ENCODE measurements at regions not wholly inside any gene's neighbourhood (a gene's known extent, or its start where the extent isn't known, plus 50 kb on each side); places are given as distances from the start of the nearest gene placed in this dataset.

DNA sequence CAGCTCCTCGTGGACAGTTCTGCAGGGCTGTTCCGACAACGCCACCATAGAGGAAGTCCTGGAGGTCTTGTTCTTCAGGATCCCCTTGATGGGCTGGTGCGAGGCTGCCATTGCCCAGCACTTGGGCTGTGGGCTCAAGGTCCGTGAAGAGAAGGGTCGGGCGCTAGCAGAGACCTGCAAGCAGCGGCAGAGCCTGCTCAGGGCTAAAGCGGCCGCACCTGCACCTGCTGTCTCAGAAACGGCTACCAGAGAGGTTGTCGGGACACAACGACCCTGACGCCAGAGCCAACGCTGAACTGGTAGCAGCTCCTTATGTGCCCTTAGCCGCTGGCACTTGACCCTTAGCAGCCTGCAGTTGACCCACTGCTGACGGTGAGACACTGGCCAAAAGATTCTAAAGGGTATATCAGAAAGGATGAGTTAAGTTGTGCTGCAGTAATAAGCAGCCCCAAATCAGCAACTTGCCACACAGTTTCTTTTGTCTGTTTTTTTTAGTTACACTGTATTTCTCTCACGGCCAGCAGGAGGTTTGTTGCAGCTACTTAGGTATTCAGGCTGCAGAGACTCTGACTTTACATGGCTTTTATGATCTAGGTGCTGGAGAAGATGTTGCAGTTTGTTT is 55.5 kb upstream of the ST6GAL2 start:
- Histone ChIP-seq H2AFZ (no peak overlapping the region), H4K20me1 (ENCODE audit: insufficient read depth) (no peaks in the 10 kb centered on the region), H3K4me1 (replicated peaks; ENCODE audit: insufficient read depth) (no peaks in the 10 kb centered on the region), H3F3A (ENCODE audit: insufficient read depth, low read depth) (no peaks in the 10 kb centered on the region), H3K4me3 (no peak overlapping the region), H3K79me2 (ENCODE audit: low read depth) (no peaks in the 10 kb centered on the region), H3K27me3 (ENCODE audit: insufficient read depth, low read depth) (peaks cover 35% of the 10 kb centered on the region), H3K9me2 (ENCODE audit: insufficient read depth) (no peaks in the 10 kb centered on the region), H3K27ac (no peak overlapping the region), H3K4me2 (no peak overlapping the region), H3K36me3 (ENCODE audit: low read depth) (no peaks in the 10 kb centered on the region), H3K9me3 (ENCODE audit: insufficient read depth, low read depth) (no peaks in the 10 kb centered on the region)
- no peak for DNase-seq
- TF ChIP-seq, protein P1, sequence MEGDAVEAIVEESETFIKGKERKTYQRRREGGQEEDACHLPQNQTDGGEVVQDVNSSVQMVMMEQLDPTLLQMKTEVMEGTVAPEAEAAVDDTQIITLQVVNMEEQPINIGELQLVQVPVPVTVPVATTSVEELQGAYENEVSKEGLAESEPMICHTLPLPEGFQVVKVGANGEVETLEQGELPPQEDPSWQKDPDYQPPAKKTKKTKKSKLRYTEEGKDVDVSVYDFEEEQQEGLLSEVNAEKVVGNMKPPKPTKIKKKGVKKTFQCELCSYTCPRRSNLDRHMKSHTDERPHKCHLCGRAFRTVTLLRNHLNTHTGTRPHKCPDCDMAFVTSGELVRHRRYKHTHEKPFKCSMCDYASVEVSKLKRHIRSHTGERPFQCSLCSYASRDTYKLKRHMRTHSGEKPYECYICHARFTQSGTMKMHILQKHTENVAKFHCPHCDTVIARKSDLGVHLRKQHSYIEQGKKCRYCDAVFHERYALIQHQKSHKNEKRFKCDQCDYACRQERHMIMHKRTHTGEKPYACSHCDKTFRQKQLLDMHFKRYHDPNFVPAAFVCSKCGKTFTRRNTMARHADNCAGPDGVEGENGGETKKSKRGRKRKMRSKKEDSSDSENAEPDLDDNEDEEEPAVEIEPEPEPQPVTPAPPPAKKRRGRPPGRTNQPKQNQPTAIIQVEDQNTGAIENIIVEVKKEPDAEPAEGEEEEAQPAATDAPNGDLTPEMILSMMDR (conservative IDR thresholded peaks at IDR 0.05), result no peak
- no peak for TF ChIP-seq EZH2 (IDR thresholded peaks at IDR 0.05; ENCODE audit: low read depth)
- ChIA-PET CTCF (no interaction called here), POLR2A (ENCODE audit: unreplicated experiment) (no interaction called here)
- intact Hi-C loops (cut with micrococcal nuclease; ENCODE audit: unreplicated experiment), result no loop called here
- no TSS peak for BruUV-seq (replicated peaks)

DNA sequence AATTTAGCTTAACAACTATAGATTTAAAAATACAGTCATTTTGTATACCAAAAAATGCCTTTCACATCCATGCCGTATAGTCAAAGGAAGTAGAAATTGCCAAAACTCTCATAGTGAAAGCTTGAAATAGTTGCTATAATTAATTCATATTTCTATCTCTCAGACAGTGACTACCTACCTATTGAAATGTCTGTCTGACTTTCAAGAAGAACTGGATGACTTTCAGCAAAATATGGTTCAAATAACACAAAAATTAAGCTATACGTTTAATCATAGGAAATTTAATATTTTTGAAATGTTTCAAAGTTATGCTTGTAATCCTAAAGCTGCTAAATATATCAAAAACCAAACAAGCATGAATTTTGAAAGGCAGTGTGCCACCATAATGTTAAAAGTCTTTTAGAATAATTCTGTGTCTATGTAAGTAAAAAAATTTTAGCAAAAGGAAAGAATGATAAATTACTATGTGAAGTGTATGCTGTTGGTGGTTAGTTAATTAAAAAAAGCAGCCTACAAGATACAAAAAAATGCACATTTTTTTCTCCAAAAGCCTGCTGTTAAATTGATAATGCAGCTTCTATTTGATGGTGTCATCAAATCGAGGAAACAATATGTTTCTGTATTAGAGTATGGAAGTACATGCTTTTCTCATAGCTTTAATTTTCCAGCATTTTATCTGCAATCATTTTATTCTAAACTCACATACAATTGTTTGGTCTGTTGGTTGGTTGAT is 57.7 kb upstream of the ST6GAL2 start:
- no peaks in the 10 kb centered on the region for H3F3A ChIP-seq (ENCODE audit: insufficient read depth, low read depth)
- BruUV-seq (replicated peaks), result no TSS peak
- ChIA-PET POLR2A (ENCODE audit: unreplicated experiment) (no interaction called here), CTCF (no interaction called here)
- peaks cover 35% of the 10 kb centered on the region for H3K27me3 ChIP-seq (ENCODE audit: insufficient read depth, low read depth)
- H2AFZ ChIP-seq, result no peak overlapping the region
- H3K4me1 ChIP-seq (replicated peaks; ENCODE audit: insufficient read depth), result no peaks in the 10 kb centered on the region
- no peak overlapping the region for H3K4me2 ChIP-seq
- intact Hi-C loops (cut with micrococcal nuclease; ENCODE audit: unreplicated experiment), result no loop called here
- H3K27ac ChIP-seq, result no peak overlapping the region
- H3K9me2 ChIP-seq (ENCODE audit: insufficient read depth), result no peaks in the 10 kb centered on the region
- no peak for DNase-seq
- TF ChIP-seq EZH2 (IDR thresholded peaks at IDR 0.05; ENCODE audit: low read depth), result no peak
- TF ChIP-seq, protein P1 (conservative IDR thresholded peaks at IDR 0.05), result no peak
- H3K36me3 ChIP-seq (ENCODE audit: low read depth), result no peaks in the 10 kb centered on the region
- no peaks in the 10 kb centered on the region for H4K20me1 ChIP-seq (ENCODE audit: insufficient read depth)
- no peaks in the 10 kb centered on the region for H3K79me2 ChIP-seq (ENCODE audit: low read depth)
- no peaks in the 10 kb centered on the region for H3K9me3 ChIP-seq (ENCODE audit: insufficient read depth, low read depth)
- H3K4me3 ChIP-seq, result no peak overlapping the region

DNA sequence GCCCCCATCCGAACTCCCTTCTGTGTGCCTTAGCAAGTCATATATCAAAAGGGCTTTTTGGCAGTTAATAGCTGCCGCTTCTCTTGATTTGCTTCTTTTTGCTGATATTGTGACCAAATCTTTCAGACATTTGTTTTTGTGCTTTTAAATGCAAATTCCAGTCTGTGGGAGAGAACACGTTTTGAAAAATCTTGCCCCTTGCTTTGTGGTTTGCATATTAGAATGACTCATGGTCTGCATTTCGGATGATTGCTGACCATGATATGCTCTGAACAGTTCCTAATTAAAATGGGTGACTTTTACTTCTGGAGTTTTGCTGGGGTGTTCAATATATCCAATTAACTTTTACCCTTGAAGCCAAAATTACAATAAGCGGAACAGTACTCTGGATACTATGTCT is 58.2 kb upstream of the ST6GAL2 start:
- H3K27ac ChIP-seq, result no peak overlapping the region
- H3K4me2 ChIP-seq, result no peak overlapping the region
- H3K36me3 ChIP-seq (ENCODE audit: low read depth), result no peaks in the 10 kb centered on the region
- H3K9me3 ChIP-seq (ENCODE audit: insufficient read depth, low read depth), result no peaks in the 10 kb centered on the region
- H4K20me1 ChIP-seq (ENCODE audit: insufficient read depth), result no peaks in the 10 kb centered on the region
- intact Hi-C loops (cut with micrococcal nuclease; ENCODE audit: unreplicated experiment), result no loop called here
- no peak overlapping the region for H3K4me3 ChIP-seq
- POLR2A ChIA-PET (ENCODE audit: unreplicated experiment), result no interaction called here
- CTCF ChIA-PET, result no interaction called here
- no peak overlapping the region for H2AFZ ChIP-seq
- H3K27me3 ChIP-seq (ENCODE audit: insufficient read depth, low read depth), result peaks cover 32% of the 10 kb centered on the region
- no peak for DNase-seq
- no peaks in the 10 kb centered on the region for H3K79me2 ChIP-seq (ENCODE audit: low read depth)
- H3K9me2 ChIP-seq (ENCODE audit: insufficient read depth), result no peaks in the 10 kb centered on the region
- no peaks in the 10 kb centered on the region for H3F3A ChIP-seq (ENCODE audit: insufficient read depth, low read depth)
- TF ChIP-seq, protein P1 (conservative IDR thresholded peaks at IDR 0.05), result no peak
- TF ChIP-seq EZH2 (IDR thresholded peaks at IDR 0.05; ENCODE audit: low read depth), result no peak
- BruUV-seq (replicated peaks), result no TSS peak
- no peaks in the 10 kb centered on the region for H3K4me1 ChIP-seq (replicated peaks; ENCODE audit: insufficient read depth)
